SK-N-MC (cell line): ENCODE measurements at regions not wholly inside any gene's neighbourhood (a gene's known extent, or its start where the extent isn't known, plus 50 kb on each side); places are given as distances from the start of the nearest gene placed in this dataset.

ENCODE experiments used
- EZH2 ChIP-seq: fragments of 200-600 bp; sonication (generic); IDR thresholded peaks from one replicate; pipeline ENCODE4 v1.6.1; 2017; ENCODE audit warnings: antibody characterized with exemption
- FOXP2 ChIP-seq: optimal IDR thresholded peaks from 2 replicates; pipeline ENCODE3; 2011; ENCODE audit warnings: mild to moderate bottlenecking, moderate library complexity; ENCODE audit not compliant: insufficient read depth; ENCODE audit errors: extremely low read length, control extremely low read depth
- POLR2AphosphoS5 ChIP-seq: IDR thresholded peaks from 2 replicates; pipeline ENCODE4 v1.6.1; 2012; ENCODE audit warnings: mild to moderate bottlenecking, low read depth, low read length, borderline replicate concordance

- TF ChIP-seq POLR2AphosphoS5: no peak
- TF ChIP-seq EZH2: no peak
- no peak for TF ChIP-seq FOXP2
Observed at GRCh38 chr13:40388617-40389016, 277.8 kb downstream of the FOXO1 start.
